SKM-1 (cell line): ENCODE measurements at regions not wholly inside any gene's neighbourhood (a gene's known extent, or its start where the extent isn't known, plus 50 kb on each side); places are given as distances from the start of the nearest gene placed in this dataset.
"Not testable (repeated sequence)": the region's sequence is repeated elsewhere in the genome, so short reads cannot be mapped to it uniquely, and the experiment has no call there.

ENCODE experiments used
- DNase-seq: peaks from one replicate; lab custom pipeline; 2025; ENCODE audit not compliant: unreplicated experiment; lab: John Stamatoyannopoulos, UW

- DNase-seq = no peak
These were observed 504.1 kb downstream of the RPL10L start for GRCh38 chr14:46147452-46147851.

DNA sequence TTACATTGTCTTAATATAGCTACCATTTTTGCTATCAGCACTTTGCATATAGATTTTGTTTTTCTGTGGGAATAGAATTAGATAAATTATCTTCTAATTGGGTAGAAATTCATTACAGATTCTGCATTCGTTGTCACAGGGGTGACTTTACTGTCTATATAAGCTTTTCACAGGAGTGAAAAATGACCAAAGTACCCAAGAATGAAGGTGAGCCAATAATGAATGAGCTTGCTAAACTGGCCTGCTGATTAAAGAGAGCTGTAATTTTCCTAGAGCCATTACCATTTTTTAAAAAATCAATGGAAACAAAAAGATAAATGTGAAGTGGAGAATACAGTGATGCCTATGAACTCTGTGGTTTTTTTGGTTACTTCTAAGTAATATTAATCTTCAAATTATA lies 504.6 kb downstream of the RPL10L start:
- DNase-seq = no peak

DNA sequence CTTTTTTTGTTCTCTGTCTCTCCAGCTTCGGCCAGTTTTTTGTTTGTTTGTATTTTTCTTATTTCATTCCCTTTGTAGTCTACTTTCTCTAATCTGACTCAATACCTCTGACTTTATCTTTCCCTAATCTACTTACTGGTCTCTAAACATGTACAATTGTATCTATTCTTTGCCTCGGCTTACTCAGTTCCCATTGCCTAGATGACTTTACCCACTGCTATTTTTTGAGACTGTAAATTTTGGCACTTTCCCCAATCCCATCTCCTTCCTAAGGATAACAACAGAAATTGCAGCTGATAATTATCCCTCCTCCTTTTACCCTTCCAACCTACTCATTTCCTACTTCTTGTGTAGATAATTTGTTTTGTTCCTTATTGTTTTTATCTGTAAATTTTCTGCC lies 511.1 kb downstream of the RPL10L start:
- no peak for DNase-seq

DNA sequence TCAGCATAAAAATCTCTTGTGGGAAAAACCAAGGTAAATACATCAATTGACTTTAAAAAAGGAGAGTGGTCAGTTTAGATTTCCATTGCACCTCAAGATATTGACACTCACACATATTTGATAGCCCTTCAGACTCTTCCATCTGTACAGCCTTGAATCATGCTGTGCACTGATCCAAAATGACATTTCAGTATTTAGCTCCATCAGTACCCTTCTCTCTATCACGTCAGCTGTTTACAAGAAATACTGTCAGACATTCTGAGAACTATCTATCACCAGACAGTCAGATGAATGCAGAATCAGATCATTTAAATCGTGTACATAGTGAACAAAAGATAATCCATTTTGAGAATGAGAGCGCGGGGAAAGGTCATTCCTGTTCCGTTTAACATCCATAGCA lies 511.9 kb downstream of the RPL10L start:
- no peak for DNase-seq

- DNase-seq = no peak
These were observed 513.8 kb downstream of the RPL10L start for GRCh38 chr14:46137786-46138185.

DNA sequence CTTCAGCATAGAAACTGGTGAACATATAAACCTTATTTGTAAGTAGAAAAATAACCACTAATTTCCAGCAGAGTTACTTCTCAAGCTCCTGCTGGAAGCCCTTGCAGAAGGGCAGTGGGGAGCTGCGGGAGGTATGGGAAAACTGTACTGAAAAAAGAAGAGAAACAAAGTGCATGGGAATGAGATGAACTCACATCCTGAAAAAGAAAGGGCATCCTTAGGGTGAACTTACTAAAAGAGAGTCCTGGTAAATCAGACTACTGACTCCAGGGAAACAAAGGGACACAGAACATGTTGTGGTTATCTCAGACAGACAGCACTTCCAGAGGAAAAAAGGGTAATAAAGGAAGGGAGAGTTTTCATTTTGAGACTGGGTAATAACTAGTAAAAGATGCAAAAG lies 515.1 kb downstream of the RPL10L start:
- no peak for DNase-seq

- no peak for DNase-seq
These were observed 543.4 kb downstream of the RPL10L start for GRCh38 chr14:46108228-46108627.

GRCh38 chr14:46100901-46101300 lies 550.7 kb downstream of the RPL10L start:
- DNase-seq = not testable (repeated sequence)

GRCh38 chr14:46091819-46092218 lies 559.8 kb downstream of the RPL10L start:
- DNase-seq = no peak

DNA sequence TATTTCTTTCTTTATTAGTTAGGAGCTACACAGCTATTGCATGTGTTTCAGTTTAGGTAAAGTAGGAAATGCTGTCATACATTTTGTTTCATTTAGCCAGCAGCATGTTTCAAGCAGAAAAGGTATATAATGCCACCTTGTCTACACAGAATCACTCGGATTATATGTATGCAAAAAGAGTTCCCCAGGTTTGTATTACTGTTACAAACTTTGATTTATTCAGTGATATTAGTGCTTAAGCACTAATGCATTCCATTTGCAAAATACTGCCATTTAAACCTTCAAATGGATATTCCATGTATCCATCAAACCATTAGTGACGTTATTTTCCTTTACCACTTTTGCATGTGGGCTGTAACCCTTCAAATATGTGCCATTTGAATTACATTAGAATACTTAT lies 564.0 kb downstream of the RPL10L start:
- DNase-seq = no peak

- no peak for DNase-seq
These were observed 577.5 kb downstream of the RPL10L start for GRCh38 chr14:46074061-46074460.

- no peak for DNase-seq
These were observed 587.7 kb downstream of the RPL10L start for GRCh38 chr14:46063872-46064271.

DNA sequence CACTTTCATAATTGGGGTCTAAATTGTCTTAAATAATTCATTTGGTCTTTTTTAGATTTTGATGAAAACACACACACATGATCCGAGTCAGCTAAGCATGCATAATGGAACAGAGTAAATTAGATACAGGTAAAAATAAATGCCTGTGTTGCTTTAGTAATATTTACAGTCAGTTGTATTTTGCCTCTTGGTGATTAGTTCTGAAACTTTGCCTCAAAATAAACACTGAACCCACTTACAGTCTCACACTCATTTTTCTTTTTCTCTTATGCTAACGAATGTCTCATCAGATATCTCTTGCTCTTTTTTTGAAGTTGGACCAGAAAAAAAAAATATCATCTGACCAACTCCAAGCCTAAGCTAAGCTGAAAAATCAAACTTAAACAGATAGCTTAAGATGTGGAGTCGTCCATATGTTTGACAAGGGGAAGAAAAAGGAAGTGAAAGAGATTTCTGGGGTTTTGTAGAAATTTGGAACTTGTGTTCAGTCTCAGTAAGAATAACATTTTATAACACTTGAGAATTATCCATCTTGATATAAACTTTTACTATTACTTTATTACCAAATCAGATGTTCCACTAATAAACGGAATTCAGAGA lies 592.5 kb downstream of the RPL10L start:
- DNase-seq = no peak

DNA sequence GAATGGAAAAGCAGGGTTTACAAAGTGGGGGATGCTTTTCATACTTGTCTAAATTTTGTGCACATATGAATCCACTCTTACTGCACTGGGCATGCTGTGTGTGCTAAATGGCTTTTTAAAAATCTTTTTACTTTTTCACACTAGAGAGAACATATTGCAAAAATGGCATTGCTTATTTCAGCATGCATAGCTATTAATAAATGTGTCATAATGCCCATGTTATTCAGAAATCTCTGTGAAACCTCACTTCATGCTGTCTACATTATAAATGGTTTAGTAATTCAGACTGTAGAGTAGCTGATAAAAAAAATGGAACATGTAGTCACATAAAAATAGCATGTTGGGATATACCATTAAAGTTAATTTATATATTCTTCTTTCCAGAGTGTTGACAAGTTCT lies 593.8 kb downstream of the RPL10L start:
- DNase-seq = no peak

GRCh38 chr14:46054526-46054925 lies 597.1 kb downstream of the RPL10L start:
- DNase-seq = no peak

DNA sequence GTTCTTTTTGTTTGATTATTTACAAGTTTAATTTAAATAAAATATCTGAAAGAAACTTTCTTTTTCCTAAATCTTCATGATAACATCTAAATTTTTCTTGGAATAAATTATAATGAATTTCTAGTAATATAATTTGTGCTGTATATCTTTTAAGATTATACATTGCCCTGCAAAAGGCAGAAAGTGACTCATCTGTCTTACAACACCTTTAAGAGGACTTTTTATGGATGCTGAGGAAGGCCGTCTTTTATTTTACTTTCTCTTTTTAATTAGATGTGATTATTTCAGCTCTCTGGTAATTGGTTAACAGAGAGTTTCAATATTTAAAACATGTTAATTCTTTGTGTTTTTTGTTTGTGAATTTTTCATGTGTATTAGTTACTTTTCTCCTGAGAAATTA lies 598.4 kb downstream of the RPL10L start:
- DNase-seq = no peak

DNA sequence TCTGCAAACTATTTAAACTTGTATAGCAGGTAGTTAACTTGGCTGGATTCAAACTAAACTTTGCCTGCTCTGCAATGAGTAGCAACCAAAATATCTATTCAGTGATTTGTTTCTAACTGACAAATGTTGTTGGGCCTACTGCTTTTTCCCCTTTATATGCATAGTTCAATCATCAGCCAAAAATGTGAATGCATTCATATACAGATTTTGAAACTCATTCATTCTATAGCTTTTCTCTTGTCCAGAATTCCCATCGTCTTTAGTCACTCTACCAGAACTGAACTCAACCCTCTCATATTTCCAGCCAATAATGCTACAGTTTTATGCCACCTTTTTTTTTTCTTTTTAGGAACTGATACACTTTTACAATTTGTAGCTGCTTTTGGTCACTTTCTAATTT lies 599.8 kb downstream of the RPL10L start:
- no peak for DNase-seq

DNA sequence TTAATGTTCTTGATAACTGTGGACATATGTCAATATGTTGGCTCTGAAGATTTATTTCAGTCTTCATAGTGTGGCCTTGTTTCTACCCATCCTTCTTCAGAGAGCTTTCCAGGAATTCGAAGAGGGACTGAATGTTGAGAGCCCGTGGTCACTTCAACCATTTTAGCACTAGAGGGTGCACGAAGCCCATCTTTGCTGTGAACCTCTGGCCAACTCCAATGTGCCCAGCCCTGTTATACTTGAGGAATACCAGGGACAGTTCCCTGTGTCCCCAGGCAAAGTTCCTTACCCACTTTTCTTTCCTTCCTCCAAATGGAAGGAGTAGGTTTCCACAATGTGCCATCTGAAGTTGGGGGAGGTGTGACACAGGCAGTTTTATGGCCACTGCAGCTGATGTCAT lies 603.5 kb downstream of the RPL10L start:
- DNase-seq = no peak

GRCh38 chr14:46036099-46036498 lies 615.5 kb downstream of the RPL10L start:
- no peak for DNase-seq

DNA sequence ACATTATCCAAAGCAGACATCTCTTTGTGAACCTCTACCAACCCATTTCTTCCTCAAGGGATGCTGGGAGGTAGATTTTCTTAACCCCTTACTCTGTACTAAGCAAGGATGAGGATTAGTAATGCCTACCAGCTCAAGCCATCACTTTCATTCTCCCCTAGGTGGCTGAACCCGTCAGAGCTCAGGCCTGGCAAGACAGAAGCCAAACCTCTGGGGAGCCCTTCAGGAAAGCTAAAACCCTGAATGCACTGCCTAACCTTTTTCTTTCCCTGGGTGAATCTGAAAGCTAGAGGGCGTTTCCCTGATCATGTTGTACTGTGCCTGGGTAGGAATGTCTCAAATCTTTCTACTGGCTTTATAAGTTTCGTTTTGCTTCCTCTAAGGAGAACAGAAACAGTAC lies 617.3 kb downstream of the RPL10L start:
- no peak for DNase-seq

DNA sequence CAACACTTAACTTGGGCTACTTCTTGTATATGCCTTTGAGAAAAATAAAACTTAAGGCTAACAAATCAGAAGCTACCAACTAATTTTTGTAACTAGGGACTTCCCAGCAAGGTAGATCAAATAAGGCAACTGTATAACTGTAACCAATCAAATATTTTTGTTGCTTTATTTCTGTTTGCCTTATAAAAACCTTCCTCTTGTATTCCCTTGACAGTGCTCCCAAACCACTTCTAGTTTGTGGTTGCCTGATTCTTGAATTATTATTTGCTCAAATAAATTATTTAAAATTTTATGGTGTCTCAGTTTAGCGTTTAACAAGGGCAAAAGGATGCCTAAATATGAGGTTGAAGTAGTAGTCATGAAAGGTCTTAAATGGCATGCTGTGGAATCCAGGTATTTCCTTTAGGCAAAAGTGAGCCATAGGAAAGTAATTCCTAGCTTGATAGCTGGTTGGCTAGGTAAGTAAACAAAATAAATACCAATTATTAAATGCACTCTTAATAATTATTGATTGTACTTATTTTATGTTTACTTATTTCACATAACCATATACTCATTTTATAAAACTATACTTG lies 632.6 kb downstream of the RPL10L start:
- DNase-seq = no peak

DNA sequence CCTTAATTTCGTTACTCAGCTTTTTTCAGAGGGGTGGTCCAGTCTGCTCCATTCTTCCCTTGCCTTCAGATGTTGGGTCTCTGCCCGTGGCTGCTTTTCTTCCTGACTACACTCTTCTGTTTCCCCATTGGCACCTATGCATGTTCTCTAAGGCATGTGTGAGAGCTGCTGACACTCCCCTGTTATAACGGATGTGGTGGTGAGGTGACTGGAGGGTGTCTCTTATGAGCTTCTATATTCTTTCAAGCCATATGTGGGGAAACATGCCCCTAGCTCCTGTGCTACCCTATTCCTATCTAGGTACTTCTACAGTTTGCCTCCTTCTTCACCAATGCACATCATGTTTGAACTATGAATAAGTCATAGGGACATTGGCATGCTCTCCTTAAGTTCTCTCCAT lies 643.2 kb downstream of the RPL10L start:
- no peak for DNase-seq

- no peak for DNase-seq
These were observed 653.0 kb downstream of the RPL10L start for GRCh38 chr14:45998554-45998953.
